ENCODE measurements at regions not wholly inside any gene's neighbourhood (a gene's known extent, or its start where the extent isn't known, plus 50 kb on each side); places are given as distances from the start of the nearest gene placed in this dataset.

DNA sequence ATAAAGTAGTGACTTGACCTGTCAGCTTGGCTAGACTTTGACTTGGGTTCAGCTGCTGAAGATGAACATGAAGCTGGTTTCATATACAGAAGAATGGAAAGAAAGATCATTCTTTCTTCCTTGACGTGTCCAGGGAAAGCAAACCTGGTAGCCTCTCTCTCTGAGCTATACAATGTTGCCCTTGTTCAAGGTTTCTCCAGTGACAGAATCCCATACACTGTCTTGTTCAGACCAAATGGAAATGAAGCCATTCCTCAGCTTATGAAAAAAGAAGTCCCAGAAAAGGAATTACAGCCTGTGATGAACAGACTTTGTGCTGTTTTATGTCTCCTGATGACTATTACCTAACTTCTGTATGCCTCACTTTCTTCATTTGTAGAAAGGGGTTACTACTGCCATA is 349.8 kb upstream of the KLF4 start:
- TF ChIP-seq, protein P1, sequence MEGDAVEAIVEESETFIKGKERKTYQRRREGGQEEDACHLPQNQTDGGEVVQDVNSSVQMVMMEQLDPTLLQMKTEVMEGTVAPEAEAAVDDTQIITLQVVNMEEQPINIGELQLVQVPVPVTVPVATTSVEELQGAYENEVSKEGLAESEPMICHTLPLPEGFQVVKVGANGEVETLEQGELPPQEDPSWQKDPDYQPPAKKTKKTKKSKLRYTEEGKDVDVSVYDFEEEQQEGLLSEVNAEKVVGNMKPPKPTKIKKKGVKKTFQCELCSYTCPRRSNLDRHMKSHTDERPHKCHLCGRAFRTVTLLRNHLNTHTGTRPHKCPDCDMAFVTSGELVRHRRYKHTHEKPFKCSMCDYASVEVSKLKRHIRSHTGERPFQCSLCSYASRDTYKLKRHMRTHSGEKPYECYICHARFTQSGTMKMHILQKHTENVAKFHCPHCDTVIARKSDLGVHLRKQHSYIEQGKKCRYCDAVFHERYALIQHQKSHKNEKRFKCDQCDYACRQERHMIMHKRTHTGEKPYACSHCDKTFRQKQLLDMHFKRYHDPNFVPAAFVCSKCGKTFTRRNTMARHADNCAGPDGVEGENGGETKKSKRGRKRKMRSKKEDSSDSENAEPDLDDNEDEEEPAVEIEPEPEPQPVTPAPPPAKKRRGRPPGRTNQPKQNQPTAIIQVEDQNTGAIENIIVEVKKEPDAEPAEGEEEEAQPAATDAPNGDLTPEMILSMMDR (conservative IDR thresholded peaks at IDR 0.05; ENCODE audit: low read depth, low read length) = no peak
- TF ChIP-seq POLR2A (IDR thresholded peaks at IDR 0.05; ENCODE audit: low read depth, low read length) (no peak), CHD1 (IDR thresholded peaks at IDR 0.05; ENCODE audit: low read depth, low read length) (no peak), RAD21 (IDR thresholded peaks at IDR 0.05; ENCODE audit: low read length) (no peak), BHLHE40 (IDR thresholded peaks at IDR 0.05; ENCODE audit: low read depth, low read length) (no peak)
